ENCODE measurements at regions not wholly inside any gene's neighbourhood (a gene's known extent, or its start where the extent isn't known, plus 50 kb on each side); places are given as distances from the start of the nearest gene placed in this dataset.

DNA sequence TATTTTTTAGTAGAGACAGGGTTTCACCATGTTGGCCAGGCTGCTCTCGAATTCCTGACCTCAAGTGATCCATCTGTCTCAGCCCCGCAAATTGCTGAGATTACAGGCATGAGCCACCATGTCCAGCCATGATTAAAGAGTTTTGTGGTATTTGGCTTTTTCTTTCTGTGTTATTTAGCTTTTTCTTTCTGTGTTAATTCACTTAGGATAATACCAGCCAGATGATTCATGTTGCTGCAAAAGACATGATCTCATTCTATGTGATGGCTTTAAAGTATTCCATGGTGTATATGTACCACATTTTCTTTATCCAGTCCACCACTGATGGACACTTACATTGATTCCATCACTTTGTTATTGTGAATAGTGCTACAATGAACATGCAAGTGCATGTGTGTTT, 1135.2 kb downstream of the AMY1C start:
- Histone ChIP-seq H3K36me3 (replicated peaks in 1 of 2; ENCODE audit: control extremely low read depth in 1 of 2, control insufficient read depth in 1 of 2, extremely low read depth in 1 of 2, insufficient read depth in 2 of 2, low read length in 1 of 2) (no peaks in the 10 kb centered on the region), H3K4me1 (ENCODE audit: control insufficient read depth in 2 of 2, insufficient read depth in 2 of 2, low read length in 2 of 2) (no peaks in the 10 kb centered on the region), H3K27ac (ENCODE audit: low read length in 2 of 2) (no peak overlapping the region), H2AFZ (ENCODE audit: insufficient read depth, low read depth, low read length, poor library complexity, severe bottlenecking) (no peak overlapping the region), H3K4me2 (replicated peaks; ENCODE audit: low read depth, low read length, poor library complexity, severe bottlenecking) (no peak overlapping the region), H3K79me2 (ENCODE audit: control insufficient read depth, insufficient read depth, low read length) (no peaks in the 10 kb centered on the region), H3K9me3 (ENCODE audit: control extremely low read depth in 1 of 3, control insufficient read depth in 2 of 3, insufficient read depth in 1 of 3, low read length in 2 of 3) (no peaks in the 10 kb centered on the region), H3K4me3 (ENCODE audit: control extremely low read depth in 1 of 5, extremely low read depth in 1 of 5, insufficient read depth in 1 of 5, low read depth in 2 of 5, low read length in 4 of 5) (no peak overlapping the region), H3K27me3 (replicated peaks in 1 of 4; ENCODE audit: control extremely low read depth in 1 of 4, control insufficient read depth in 3 of 4, insufficient read depth in 4 of 4, low read length in 3 of 4) (no peaks in the 10 kb centered on the region), H3K9ac (ENCODE audit: low read length) (no peak overlapping the region), H4K20me1 (ENCODE audit: control insufficient read depth, insufficient read depth, low read length, poor library complexity, severe bottlenecking) (no peaks in the 10 kb centered on the region)
- no peak for DNase-seq
- POLR2A ChIA-PET: no interaction called here
- Mint-ChIP-seq H3K4me1 (no peaks in the 10 kb centered on the region), H3K27ac (no peak overlapping the region), H3K9me3 (ENCODE audit: insufficient read depth) (peaks cover 2% of the 10 kb centered on the region), H3K27me3 (no peaks in the 10 kb centered on the region), H3K4me3 (no peak overlapping the region)
- intact Hi-C loops (cut with micrococcal nuclease): no loop called here
- CTCF ChIA-PET: no interaction called here
- TF ChIP-seq, protein P1, sequence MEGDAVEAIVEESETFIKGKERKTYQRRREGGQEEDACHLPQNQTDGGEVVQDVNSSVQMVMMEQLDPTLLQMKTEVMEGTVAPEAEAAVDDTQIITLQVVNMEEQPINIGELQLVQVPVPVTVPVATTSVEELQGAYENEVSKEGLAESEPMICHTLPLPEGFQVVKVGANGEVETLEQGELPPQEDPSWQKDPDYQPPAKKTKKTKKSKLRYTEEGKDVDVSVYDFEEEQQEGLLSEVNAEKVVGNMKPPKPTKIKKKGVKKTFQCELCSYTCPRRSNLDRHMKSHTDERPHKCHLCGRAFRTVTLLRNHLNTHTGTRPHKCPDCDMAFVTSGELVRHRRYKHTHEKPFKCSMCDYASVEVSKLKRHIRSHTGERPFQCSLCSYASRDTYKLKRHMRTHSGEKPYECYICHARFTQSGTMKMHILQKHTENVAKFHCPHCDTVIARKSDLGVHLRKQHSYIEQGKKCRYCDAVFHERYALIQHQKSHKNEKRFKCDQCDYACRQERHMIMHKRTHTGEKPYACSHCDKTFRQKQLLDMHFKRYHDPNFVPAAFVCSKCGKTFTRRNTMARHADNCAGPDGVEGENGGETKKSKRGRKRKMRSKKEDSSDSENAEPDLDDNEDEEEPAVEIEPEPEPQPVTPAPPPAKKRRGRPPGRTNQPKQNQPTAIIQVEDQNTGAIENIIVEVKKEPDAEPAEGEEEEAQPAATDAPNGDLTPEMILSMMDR (IDR thresholded peaks at IDR 0.05): no peak
- TF ChIP-seq EZH2 (IDR thresholded peaks at IDR 0.05; ENCODE audit: borderline replicate concordance, insufficient read depth, low read depth, low read length, poor library complexity, severe bottlenecking): no peak
- WGBS (ENCODE audit: insufficient coverage): 90% methylated on average over 2 of the region's 2 CpGs
- ATAC-seq (ENCODE audit: low read depth): no peak

DNA sequence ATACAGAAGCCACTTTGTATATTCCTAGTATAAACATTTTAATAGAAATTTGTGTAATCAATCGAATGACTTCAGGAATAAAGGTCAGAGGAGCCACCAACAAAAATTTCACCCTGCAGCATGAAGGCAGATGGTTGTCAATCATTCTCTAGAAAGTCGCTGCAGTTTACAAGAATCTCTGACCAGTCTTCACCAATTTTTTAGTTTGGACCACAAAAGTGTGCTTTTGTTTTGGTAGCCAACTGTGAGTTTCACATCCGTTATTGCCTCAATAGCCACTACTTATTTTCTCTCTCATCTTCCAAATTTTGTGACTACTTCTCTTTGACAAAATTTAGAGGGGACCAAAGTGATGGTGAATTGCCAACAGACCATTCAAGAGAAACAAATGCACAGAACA, 1155.6 kb downstream of the AMY1C start:
- Mint-ChIP-seq H3K27me3 (no peaks in the 10 kb centered on the region), H3K9me3 (ENCODE audit: insufficient read depth) (peaks cover 10% of the 10 kb centered on the region), H3K4me3 (no peak overlapping the region), H3K4me1 (no peaks in the 10 kb centered on the region), H3K27ac (no peak overlapping the region)
- Histone ChIP-seq H3K79me2 (ENCODE audit: control insufficient read depth, insufficient read depth, low read length) (no peaks in the 10 kb centered on the region), H4K20me1 (ENCODE audit: control insufficient read depth, insufficient read depth, low read length, poor library complexity, severe bottlenecking) (no peaks in the 10 kb centered on the region), H3K9me3 (ENCODE audit: control extremely low read depth in 1 of 3, control insufficient read depth in 2 of 3, insufficient read depth in 1 of 3, low read length in 2 of 3) (peaks cover 0 to 7% (median 0%) of the 10 kb centered on the region in 3 donors), H2AFZ (ENCODE audit: insufficient read depth, low read depth, low read length, poor library complexity, severe bottlenecking) (no peak overlapping the region), H3K4me1 (ENCODE audit: control insufficient read depth in 2 of 2, insufficient read depth in 2 of 2, low read length in 2 of 2) (no peaks in the 10 kb centered on the region), H3K4me3 (ENCODE audit: control extremely low read depth in 1 of 5, extremely low read depth in 1 of 5, insufficient read depth in 1 of 5, low read depth in 2 of 5, low read length in 4 of 5) (no peak overlapping the region), H3K27ac (ENCODE audit: low read length in 2 of 2) (no peak overlapping the region), H3K36me3 (replicated peaks in 1 of 2; ENCODE audit: control extremely low read depth in 1 of 2, control insufficient read depth in 1 of 2, extremely low read depth in 1 of 2, insufficient read depth in 2 of 2, low read length in 1 of 2) (no peaks in the 10 kb centered on the region), H3K27me3 (replicated peaks in 1 of 4; ENCODE audit: control extremely low read depth in 1 of 4, control insufficient read depth in 3 of 4, insufficient read depth in 4 of 4, low read length in 3 of 4) (no peaks in the 10 kb centered on the region), H3K4me2 (replicated peaks; ENCODE audit: low read depth, low read length, poor library complexity, severe bottlenecking) (no peak overlapping the region), H3K9ac (ENCODE audit: low read length) (no peak overlapping the region)
- intact Hi-C loops (cut with micrococcal nuclease): no loop called here
- ChIA-PET CTCF (no interaction called here), POLR2A (no interaction called here)
- ATAC-seq (ENCODE audit: low read depth) (no peak), DNase-seq (no peak)
- WGBS (ENCODE audit: insufficient coverage): 67% methylated on average over 1 of the region's 3 CpGs
- TF ChIP-seq, protein P1 (IDR thresholded peaks at IDR 0.05): no peak
